IPS-20b (cell line): ENCODE measurements at regions not wholly inside any gene's neighbourhood (a gene's known extent, or its start where the extent isn't known, plus 50 kb on each side); places are given as distances from the start of the nearest gene placed in this dataset.

ENCODE experiments used
- H3K27ac ChIP-seq: one replicate; pipeline ENCODE4 v1.5.1; 2013; ENCODE audit warnings: low read length
- H3K27me3 ChIP-seq: 2 replicates; pipeline ENCODE4 v1.6.1; 2013; ENCODE audit warnings: mild to moderate bottlenecking, low read length, inconsistent platforms; ENCODE audit not compliant: insufficient read depth
- H3K36me3 ChIP-seq: 2 replicates; pipeline ENCODE4 v1.6.1; 2013; ENCODE audit warnings: low read depth, mild to moderate bottlenecking, inconsistent platforms, low read length, moderate library complexity; ENCODE audit not compliant: insufficient read depth
- H3K4me1 ChIP-seq: 2 replicates; pipeline ENCODE4 v1.6.1; 2013; ENCODE audit warnings: mild to moderate bottlenecking, control low read depth, inconsistent platforms, low read length, moderate library complexity; ENCODE audit not compliant: insufficient read depth
- H3K4me3 ChIP-seq: 2 replicates; pipeline ENCODE4 v1.5.1; 2013; ENCODE audit warnings: mild to moderate bottlenecking, low read length, inconsistent platforms
- H3K9ac ChIP-seq: 2 replicates; pipeline ENCODE4 v1.6.1; 2013; ENCODE audit warnings: low read depth, mild to moderate bottlenecking, inconsistent platforms, low read length, moderate library complexity
- H3K9me3 ChIP-seq: 2 replicates; pipeline ENCODE4 v1.6.1; 2013; ENCODE audit warnings: mild to moderate bottlenecking, low read depth, low read length, inconsistent platforms; ENCODE audit not compliant: insufficient read depth

DNA sequence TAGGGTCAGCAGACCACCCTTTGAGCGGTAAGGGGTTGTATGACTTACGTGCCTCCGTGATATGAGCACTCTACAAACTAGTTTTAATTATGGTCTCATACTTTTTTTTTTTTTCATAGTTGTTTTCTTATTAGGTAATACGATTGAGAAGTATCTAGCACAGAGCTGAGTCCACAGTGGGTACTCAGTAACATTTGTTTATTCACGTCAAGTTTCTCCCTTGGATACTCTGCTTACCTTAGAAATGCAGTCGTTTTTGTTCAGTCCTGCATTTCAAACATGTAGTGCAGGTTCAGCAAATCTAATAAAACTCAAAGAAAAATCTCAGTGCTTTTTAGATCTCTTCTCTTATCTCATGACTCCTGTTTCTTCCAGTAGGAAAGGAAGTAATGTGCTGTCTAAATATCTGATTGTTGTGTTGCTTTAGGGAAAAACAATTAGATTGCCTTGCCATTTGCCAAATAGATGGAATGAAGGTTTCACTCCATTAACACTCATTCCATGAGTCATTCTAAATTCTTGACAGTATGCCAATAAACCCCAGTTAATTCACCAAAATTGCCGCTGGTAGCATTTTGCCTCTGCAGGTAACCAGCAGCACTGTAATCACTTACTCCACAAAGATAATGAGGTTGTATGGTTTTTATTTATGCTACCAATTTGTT lies 118.9 kb downstream of the PTCSC3 start:
- H3K27ac ChIP-seq = no peak overlapping the region
- no peaks in the 10 kb centered on the region for H3K27me3 ChIP-seq

DNA sequence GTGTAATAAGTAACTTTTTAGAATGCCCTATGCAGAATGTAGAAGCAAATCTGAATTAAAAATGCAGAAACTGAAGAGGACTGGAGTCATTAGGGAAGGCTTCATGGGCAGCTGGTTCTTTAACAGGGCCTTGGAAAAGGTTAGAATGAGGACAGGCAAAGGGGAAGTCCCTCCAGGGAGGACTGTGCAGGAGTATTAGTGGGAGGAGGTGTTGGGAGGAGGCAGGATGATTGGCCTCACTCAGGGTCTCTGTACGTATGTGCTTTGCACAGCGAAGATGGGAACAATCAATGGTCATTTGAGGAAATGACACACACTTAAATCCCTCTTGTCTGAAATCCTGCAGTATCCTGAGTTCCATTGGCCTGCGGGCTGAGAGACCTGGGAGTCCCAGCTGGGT lies 119.7 kb downstream of the PTCSC3 start:
- no peaks in the 10 kb centered on the region for H3K9me3 ChIP-seq
- no peak overlapping the region for H3K27ac ChIP-seq
- no peak overlapping the region for H3K9ac ChIP-seq
- H3K4me1 ChIP-seq = peaks cover 2% of the 10 kb centered on the region; the same call in 1 of the 2 replicates
- H3K27me3 ChIP-seq = no peaks in the 10 kb centered on the region
- no peaks in the 10 kb centered on the region for H3K36me3 ChIP-seq
- H3K4me3 ChIP-seq = no peak overlapping the region

More for the DNA sequence above, 118.9 kb downstream of the PTCSC3 start:
- peaks cover 2% of the 10 kb centered on the region; the same call in 1 of the 2 replicates for H3K4me1 ChIP-seq
- no peaks in the 10 kb centered on the region for H3K9me3 ChIP-seq
- H3K9ac ChIP-seq = no peak overlapping the region
- no peak overlapping the region for H3K4me3 ChIP-seq
- no peaks in the 10 kb centered on the region for H3K36me3 ChIP-seq

DNA sequence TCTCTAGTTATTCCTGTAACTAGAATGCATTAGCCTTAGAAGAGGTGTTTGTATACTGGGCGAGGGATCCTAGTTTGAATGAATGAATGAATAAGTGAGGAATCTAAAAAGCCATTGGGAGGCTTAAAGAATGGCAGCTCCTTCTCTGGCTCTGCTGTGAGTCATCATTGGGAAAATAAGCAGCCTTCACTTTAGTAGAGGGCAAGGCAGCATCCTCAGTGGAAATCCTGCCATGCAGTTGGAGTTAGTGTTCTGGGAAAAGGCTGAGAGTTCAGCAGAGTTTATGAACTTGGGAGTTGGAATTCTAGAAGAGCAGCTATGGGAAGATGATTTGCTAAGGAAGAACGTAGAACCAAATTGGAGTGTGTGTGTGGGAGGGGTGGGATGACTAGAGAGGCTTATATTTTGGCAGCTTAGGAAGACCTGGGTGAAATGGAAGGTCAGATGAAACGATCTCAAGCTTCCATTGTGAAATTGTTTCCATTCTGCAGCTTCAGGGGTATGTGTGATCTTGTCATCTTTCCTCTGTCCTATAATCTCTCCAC lies 120.8 kb downstream of the PTCSC3 start:
- no peak overlapping the region for H3K9ac ChIP-seq
- H3K27ac ChIP-seq = no peak overlapping the region
- H3K9me3 ChIP-seq = no peaks in the 10 kb centered on the region
- H3K4me1 ChIP-seq = peaks cover 2% of the 10 kb centered on the region; the same call in 1 of the 2 replicates
- no peak overlapping the region for H3K4me3 ChIP-seq
- H3K27me3 ChIP-seq = no peaks in the 10 kb centered on the region
- no peaks in the 10 kb centered on the region for H3K36me3 ChIP-seq

DNA sequence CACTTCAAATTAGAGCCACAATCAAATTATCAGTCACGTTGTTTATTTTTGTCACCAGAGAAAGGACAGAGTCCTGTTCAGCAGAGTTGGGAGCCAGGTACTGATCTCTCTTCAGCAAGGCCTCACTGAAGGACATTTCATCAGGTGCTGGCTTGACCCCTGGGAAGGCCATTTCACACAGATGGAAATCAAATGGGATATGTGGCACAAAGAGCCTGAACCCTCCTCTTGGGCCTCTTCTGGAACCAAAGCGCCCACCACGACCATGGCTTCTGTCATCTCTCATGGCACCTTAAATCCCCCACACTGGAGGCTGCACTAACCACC lies 121.5 kb downstream of the PTCSC3 start:
- Histone ChIP-seq H3K27ac (no peak overlapping the region), H3K9ac (no peak overlapping the region), H3K4me1 (peaks cover 2% of the 10 kb centered on the region; the same call in 1 of the 2 replicates), H3K4me3 (no peak overlapping the region), H3K36me3 (no peaks in the 10 kb centered on the region), H3K9me3 (no peaks in the 10 kb centered on the region), H3K27me3 (no peaks in the 10 kb centered on the region)

DNA sequence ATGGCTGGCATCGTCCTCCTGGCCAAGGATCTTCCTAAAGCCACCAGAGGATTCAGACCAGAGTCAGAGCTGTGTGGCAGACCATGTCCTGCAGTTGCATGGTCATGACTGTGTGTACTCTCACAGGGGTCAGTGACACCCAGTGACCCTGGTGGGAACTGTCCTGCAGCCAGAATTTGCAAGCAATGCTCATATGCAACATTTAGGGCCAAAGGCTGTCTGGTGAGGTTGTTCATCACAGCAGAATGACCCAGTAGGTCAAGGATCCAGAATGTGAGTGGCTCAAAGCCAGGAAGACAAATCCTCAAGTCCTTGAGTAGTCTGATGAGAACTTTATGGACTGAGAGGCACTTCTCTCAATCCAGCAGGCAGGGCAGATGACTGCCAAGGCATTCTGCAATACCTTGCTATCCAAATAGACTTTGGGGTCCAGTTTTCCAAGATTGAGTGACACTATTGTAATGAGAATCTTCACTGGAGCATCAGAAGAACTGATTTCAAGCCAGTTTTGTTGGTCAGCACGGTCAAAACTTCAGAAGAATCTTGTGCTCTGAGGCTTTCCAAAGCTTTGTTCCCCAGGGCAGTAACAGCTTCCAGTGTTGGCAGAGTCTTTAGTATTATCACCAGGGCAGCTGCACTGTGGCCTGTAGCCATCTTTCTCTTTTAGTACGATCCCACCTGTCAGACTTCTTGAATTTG lies 122.0 kb downstream of the PTCSC3 start:
- Histone ChIP-seq H3K27me3 (no peaks in the 10 kb centered on the region), H3K9ac (no peak overlapping the region), H3K4me3 (no peak overlapping the region), H3K36me3 (no peaks in the 10 kb centered on the region), H3K27ac (no peak overlapping the region), H3K4me1 (peaks cover 1% of the 10 kb centered on the region; the same call in 1 of the 2 replicates), H3K9me3 (no peaks in the 10 kb centered on the region)

DNA sequence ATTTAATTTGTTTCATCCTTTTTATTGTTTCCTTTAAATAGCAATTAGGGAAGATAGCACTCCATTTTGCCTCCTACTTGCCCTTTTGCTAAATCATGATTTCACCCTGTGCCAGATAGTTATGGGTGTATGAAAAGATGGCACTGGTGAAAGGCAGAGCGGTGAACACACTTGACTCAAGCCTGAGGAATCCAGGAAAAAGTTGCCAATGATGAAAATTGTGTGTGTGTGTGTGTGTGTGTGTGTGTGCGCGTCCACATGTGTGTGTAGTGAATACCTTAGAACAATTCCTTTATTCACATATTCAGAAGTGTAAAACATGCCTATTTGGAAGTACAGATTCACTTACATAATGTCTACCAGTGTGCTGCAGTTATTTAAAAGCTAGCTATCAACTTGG lies 123.8 kb downstream of the PTCSC3 start:
- Histone ChIP-seq H3K4me1 (peaks cover 7% of the 10 kb centered on the region; the same call in 1 of the 2 replicates), H3K9me3 (no peaks in the 10 kb centered on the region), H3K9ac (no peak overlapping the region), H3K36me3 (no peaks in the 10 kb centered on the region), H3K4me3 (no peak overlapping the region), H3K27ac (no peak overlapping the region), H3K27me3 (no peaks in the 10 kb centered on the region)

DNA sequence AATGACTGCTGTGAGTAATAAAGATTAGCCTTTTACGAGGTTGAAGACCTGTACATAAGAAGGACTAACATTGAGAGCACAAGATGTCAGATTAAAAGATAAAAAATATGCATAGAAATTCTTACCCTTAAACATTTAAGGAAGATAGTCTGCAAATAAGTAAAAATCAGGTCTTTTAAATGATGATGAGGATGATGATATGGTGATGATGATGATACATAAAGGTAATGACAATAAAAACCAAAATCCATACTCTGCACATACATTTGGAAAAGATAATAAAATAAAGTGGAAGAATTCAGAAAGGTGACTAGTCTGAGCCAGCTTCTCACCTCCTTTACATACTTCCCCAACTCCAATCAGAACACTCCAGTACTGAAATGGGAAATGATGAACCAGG lies 124.5 kb downstream of the PTCSC3 start:
- Histone ChIP-seq H3K27ac (no peak overlapping the region), H3K27me3 (no peaks in the 10 kb centered on the region), H3K36me3 (no peaks in the 10 kb centered on the region), H3K9me3 (no peaks in the 10 kb centered on the region), H3K4me3 (no peak overlapping the region), H3K4me1 (peaks cover 12% of the 10 kb centered on the region; the same call in 1 of the 2 replicates), H3K9ac (no peak overlapping the region)

DNA sequence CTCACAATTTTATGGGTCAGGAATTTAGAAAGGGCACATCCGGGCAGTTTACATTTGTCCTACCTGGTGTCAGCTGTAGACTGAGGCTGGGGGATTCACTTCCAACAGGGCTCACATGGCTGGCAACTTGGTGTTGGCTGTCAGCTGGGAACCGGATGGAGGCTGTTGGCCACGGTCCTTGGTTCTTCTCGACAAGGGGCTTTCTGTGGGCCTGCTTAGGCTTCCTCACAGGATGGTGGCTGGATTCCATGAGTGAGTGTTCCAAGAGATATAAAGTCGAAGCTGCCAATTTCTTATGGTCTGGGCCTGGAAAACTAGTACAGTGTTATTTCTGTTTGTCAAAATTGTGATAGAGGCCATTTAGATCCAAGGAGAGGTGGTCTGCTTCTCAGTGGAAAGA lies 127.9 kb downstream of the PTCSC3 start:
- Histone ChIP-seq H3K36me3 (no peaks in the 10 kb centered on the region), H3K4me1 (peaks cover 14% of the 10 kb centered on the region; the same call in 1 of the 2 replicates), H3K27me3 (no peaks in the 10 kb centered on the region), H3K4me3 (no peak overlapping the region), H3K27ac (no peak overlapping the region), H3K9me3 (no peaks in the 10 kb centered on the region), H3K9ac (no peak overlapping the region)

DNA sequence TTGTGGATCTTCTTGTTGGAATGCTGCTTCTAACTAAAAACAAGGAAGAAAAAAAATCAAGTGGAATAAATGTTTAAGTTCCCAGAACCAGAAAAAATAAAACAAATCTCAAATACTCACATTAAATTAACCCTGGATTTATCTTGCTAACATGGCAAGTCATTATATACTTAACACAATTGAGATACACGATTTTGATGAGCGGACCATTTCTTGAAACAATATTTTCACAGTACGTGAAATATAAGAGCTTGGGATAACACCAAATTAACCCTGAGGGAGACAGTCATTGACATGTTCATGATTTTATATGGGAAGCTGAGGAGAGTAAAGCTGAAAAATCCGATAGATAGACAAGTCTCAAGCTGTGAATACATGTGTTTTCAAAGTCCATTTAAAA lies 128.6 kb downstream of the PTCSC3 start:
- Histone ChIP-seq H3K4me3 (no peak overlapping the region), H3K9ac (no peak overlapping the region), H3K36me3 (no peaks in the 10 kb centered on the region), H3K4me1 (peaks cover 14% of the 10 kb centered on the region; the same call in 1 of the 2 replicates), H3K9me3 (no peaks in the 10 kb centered on the region), H3K27ac (no peak overlapping the region), H3K27me3 (no peaks in the 10 kb centered on the region)

DNA sequence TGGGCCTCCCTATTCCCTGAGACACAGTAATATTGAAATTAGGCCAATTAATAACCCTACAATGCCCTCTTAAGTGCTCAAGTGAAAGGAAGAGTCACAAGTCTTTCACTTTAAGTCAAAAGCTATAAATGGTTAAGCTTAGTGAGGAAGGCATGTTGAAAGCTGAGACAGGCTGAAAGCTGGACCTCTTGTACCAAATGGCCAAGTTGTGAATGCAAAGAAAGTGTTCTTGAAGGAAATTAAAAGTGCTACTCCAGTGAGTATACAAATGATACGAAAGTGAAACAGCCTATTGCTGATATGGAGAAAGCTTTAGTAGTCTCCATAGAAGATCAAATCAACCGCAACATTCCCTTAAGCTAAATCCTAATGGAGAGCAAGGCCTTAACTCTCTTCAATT lies 140.8 kb downstream of the PTCSC3 start:
- Histone ChIP-seq H3K27me3 (no peaks in the 10 kb centered on the region), H3K27ac (no peak overlapping the region), H3K9me3 (no peaks in the 10 kb centered on the region), H3K9ac (no peak overlapping the region), H3K36me3 (no peaks in the 10 kb centered on the region), H3K4me3 (no peak overlapping the region), H3K4me1 (no peaks in the 10 kb centered on the region)

DNA sequence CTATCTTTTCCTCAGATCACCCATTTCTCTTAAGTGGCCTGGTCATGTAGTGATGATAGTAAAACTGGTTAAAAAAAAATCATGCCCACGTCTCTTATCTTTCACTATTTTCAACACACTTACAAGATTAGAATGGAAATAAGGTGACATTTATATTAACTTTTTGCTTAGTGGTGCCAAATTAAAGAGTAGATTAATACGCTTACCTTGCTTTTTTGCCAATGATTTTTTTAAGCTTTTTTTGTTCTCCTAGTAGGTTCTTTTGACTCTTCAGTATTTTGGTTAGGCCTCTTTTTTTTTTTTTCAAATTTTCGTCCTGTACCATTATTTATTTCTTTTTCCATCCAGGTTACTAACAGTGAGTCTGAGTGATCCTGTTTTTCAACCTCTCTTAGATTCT lies 147.9 kb downstream of the PTCSC3 start:
- no peak overlapping the region for H3K27ac ChIP-seq
- peaks cover 4% of the 10 kb centered on the region; the same call in 1 of the 2 replicates for H3K9me3 ChIP-seq
- H3K4me3 ChIP-seq = no peak overlapping the region
- no peak overlapping the region for H3K9ac ChIP-seq
- no peaks in the 10 kb centered on the region for H3K27me3 ChIP-seq
- no peaks in the 10 kb centered on the region for H3K4me1 ChIP-seq
- H3K36me3 ChIP-seq = no peaks in the 10 kb centered on the region

DNA sequence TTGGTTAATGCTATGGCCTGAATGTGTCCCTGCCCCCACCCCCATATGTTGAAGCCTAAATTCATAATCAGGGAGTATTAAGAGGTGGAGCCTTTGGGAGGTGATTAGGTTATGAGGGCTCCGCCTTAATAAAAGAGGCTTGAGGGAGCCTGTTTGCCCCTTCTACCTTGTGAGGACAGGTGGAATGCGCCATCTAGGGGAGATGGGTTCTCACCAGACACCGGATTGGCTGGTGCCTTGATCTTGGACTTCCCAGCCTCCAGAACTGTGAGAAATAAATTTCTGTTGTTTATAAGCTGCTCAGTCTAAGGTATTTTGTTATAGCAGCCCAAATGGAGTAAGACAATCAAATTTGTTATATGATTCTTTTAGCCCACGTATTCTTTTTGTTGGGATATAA lies 148.3 kb downstream of the PTCSC3 start:
- no peak overlapping the region for H3K4me3 ChIP-seq
- no peaks in the 10 kb centered on the region for H3K36me3 ChIP-seq
- H3K27me3 ChIP-seq = no peaks in the 10 kb centered on the region
- H3K27ac ChIP-seq = no peak overlapping the region
- H3K9ac ChIP-seq = no peak overlapping the region
- H3K4me1 ChIP-seq = no peaks in the 10 kb centered on the region
- peaks cover 4% of the 10 kb centered on the region; the same call in 1 of the 2 replicates for H3K9me3 ChIP-seq
